Mucosa of gallbladder (tissue), 1 donor: ENCODE measurements at regions not wholly inside any gene's neighbourhood (a gene's known extent, or its start where the extent isn't known, plus 50 kb on each side); places are given as distances from the start of the nearest gene placed in this dataset.

Source experiments
- DNase-seq: peaks from one replicate; pipeline ENCODE4 v3.0.0-alpha.2; 2020; ENCODE audit warnings: low spot score
- donor health status: DM: no; HTN: no; CAD: no.

DNA sequence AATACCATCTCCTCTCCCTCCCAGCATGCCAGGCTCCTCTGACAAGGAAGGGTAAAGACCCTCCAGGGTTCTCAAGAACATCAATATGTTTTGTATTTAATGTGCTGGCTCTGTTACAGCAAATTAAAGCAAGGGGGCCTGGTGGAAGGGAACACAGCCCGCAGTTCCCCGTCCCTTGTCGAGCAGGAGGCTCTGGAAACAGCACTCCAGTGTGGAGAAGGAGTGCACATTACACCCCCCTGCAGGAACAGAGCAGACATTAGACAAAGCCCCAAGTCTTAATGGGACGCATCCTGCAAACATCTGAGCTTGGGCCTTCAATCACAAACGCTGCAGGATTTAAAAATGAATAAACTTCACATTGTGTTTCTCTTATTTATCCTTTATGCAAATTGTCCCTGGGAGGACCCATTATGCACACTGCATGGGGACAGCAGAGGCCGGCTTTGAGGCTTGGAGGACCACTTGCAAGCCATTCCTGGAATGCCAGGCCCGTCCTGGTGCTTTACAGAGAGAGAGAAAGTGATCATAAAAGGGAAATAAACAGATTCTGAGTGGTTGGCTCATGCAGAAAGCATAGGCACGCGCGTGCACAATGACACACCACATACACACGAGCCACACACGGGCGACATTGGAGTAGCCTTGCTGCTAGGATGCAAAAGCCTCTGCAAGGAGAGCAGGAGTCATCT lies 328.7 kb downstream of the SMAD2 start:
- no peak for DNase-seq

DNA sequence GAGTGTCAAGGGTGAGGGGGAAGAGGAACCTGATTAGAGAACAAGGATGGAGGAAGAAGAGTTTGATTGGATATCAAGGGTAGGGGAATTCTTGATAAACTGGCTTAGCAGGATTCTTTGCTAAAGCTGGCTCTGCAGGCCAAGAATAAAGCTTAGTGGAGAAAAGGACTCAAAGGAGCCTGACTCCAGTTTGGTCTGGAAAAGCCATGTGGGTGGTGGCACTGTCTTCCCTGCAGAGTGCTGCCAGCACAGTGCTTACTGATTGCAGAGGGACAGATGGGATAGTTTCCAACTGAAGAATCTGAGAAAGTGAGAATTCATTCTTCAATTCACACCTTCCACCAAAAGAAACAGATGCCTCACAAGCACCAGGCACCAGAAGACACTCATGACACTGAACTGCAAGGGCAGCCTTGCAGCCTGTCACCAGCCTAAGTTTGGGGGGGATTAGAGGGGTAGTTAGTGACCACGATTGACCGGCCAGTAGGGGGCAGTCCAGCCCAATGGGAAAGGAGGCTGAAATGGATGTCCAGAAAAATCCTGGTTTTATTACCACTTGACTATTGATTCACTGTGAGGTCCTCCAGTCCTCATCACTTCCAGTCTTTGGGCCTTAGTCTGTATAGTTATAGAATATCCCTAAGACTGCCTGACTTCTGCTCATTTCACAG lies 334.5 kb downstream of the SMAD2 start:
- no peak for DNase-seq

DNA sequence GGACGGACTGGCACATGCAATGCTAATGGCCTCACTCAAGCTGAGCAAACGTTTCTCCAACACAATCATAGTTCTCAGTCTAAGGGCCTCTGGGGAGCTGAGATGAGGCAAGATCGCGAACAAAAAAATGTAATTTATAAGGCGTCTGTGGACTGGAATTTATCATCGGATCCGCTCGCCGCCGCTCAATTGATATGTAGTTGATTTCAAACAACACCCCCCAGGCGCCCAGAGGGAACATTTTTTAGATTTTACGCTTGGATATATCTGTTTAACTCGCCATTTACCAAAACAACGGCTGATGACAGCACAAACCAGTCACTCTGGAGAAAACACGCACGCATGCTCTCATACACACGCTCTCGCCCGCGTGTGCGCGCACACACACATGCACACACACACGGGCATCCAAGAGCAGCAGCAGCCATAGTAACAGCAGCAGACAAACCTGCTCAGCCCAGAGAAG lies 335.8 kb downstream of the SMAD2 start:
- DNase-seq, result no peak

DNA sequence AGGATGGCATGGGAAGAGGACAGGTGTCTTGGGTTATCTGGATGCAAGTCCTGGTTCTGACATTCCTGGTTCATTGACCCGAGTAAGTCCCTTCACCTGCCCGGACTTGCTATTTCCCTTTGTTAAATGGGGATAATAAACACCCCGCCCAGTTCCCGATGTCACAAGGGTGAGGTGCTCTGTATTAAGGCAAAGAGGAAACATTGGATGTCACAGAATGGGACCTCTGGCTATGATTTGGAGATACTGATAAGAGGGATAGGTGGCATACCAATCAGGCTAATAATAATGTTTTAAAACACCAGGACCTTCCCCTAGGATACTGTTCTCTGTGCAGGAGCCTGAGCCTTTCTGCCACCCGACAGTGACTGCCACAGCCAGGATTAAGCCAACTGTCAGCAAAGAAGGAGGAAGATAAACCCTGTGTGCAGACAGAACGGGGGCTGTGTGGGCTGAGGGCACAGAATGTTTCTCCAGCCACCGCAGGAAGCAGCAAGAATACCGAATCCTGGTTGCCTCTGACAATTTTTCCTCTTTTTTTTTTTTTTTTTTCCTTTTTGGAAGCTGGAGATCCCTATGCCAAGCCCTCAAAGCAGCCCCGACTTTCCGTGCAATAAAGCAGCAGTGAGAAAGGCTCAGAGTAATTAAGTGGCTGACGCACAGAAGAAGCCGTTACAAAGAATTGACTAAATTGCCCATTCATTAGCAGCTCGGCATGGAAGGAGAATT lies 336.6 kb downstream of the SMAD2 start:
- DNase-seq, result no peak

DNA sequence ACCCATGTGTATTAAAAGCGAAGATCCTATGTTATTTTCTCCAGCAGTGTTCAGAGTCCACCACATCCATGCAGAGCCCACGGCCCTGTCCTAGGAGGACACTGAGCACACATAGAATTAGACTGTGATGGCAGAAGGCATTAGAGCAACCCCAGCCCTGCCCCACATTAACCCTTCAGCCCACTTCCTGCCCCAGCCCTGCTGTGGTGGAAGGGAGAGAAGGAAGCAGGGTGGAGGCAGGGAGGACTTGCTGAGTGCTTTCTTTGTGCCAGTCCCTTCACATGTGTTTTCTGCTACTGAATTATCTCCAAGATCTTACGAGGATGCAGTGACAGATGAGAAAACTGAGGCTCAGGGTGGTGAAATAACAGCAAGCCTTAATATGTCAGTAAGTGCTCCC lies 339.0 kb downstream of the SMAD2 start:
- no peak for DNase-seq

DNA sequence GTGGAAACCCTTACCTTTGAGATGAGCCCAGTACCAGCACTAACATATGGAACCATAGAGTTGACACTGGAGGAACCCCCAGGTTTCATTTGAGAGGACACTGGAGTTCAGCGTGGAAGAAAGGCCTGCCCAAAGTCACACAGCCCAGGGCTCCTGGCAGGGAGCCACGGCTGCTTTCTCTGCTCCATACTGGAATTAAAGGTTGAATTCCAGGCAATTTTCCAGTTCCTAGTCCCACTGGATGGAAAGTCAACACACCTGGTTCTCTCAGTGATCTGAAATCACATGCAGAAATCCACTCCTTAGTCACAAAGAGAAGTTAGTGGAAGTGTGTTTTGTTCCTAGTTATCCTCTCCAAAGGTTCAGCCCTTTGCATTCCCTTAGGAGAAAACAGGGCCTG lies 336.1 kb upstream of the SKOR2 start:
- DNase-seq, result no peak

DNA sequence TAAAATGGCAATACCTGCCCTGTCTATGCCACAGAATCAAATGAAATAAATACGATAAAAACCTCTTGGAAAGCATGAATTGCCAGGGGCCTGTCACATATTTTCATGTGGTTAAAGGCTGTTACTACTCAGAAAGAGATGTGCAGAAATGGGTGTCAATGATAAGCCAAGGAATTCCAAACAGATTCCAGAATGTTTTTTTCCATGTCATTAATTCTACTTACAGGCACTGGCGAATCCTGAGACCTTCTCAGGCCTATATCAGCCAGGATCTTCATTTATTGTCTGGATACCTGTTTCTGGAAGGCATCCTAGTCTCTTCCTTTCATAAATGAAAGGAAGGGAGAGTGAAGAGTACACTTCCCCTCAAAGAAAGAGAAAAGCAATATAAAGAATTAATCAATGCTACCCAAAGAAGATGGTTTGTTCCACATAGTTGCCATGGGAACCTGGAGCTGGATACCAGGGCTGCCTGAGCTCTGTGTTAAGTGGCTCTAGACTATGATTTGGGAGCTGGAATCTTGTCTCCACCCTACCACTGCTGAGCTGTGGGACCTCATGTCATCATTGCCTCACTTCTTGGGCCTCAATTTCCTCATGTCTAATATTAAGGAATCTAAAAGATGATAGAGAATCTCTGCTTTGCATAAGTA lies 335.1 kb upstream of the SKOR2 start:
- DNase-seq, result no peak

DNA sequence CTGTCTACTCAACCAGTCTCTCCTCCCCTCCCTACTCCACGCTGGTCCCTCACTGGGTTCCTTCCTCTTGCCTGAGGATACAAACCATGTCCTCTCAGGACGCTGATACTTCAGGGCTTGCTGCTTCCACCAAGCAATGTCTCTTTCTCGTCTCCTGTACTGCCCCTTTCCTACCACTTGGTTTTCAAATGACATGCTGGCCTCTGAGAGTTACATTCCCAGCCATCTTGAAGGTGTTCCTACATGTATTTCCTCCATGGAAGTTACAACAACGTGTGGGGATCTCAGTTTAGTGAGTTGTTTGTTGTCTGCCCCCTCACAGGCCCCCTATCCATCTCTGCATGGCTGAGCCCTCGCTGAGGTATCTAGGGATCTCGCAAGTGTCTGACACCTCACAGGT lies 334.5 kb upstream of the SKOR2 start:
- DNase-seq, result no peak

DNA sequence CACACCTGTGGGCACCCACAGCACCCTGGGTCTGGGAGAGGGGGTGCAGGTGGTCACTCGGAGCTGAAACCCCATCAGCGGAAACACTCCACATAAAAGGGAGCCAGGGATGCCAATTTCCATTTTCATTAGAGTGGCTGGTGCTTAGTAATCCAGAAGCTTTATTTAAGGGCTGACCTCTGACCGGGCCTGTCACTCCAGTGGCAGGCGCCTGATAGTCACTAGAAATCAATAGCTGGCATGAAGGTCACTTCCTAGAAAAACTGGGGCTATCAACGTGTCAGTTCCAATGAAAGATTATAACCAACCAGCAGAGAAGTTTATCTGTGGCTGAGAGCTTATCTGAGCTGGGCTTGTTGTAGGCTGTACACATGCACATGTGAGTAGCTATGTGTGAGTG lies 333.7 kb upstream of the SKOR2 start:
- DNase-seq, result peak; percentile 13

DNA sequence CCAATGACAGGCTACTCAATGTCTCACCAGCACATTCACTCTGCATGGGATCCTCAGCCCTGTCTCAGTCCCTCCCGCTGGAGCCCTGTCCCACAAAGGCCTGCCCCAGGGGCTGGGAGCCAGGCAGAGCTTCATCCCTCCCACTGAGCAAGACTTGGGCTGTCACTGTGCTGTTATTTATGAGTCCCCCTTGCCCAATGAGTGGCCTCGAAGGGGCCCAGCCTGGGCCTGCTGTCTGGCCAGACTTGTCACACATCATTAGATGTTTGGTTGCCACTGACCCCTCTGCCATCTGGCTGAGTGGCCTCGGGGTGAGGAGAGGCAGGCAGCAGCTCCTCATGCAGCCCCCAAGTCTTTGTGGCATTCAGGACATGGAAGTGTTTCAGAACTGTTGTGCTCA lies 330.6 kb upstream of the SKOR2 start:
- no peak for DNase-seq

DNA sequence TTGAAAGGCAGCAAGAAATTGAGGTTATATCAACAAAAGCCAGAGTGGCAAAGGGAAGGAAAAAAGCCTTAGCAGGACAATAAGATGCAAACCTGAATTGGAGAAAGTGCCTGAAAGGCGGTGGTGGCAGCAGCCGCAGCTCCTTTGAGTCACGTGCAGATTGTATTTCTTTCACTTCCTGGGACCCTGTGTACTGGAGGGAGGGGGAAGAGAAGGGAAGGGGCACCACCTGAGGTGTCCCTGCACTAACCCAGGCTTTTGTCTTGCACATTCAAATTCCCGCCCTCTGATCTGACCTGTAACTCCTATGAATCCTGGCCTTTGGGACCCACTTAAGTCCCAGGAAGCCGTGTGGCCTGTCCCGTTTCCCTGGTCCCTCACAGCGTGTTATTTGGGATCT lies 326.1 kb upstream of the SKOR2 start:
- DNase-seq, result no peak

DNA sequence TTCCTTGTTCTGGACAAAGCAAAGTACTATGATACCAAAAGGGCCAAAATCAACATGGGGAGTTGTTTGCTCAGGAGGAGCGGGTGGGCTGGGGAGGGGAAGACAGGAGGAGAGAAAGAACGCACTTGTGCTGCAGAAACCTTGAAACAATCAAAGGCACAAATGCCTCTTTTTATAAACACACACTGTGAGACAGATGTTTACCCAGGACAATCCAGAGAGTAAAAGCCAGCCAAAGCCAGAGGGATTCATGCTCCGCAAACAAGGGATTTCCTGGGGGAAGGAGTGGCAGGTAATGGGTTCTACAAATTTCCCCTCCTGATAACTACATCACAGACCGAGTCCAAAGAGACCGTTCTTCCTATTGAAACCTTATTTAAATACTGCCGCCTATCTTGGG lies 323.5 kb upstream of the SKOR2 start:
- no peak for DNase-seq

DNA sequence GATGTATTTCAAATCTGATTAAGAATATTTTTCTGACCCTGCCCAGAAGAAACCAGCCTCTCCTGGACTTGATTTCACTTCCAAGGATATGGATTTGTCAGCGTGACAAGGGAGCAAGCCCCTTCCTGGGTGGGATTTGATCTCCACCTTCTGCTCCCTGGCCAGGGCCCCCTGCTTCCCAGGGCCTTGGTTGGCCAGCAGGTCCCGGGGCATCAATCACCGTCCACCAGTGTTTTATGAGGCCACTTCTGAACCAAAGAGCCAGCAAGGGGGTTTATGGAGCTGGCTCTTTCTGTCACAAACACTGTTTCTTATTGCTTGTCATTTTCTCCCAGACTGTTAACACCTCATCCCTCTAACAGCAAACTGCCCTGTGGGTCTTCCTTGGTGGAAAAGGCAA lies 320.5 kb upstream of the SKOR2 start:
- no peak for DNase-seq

DNA sequence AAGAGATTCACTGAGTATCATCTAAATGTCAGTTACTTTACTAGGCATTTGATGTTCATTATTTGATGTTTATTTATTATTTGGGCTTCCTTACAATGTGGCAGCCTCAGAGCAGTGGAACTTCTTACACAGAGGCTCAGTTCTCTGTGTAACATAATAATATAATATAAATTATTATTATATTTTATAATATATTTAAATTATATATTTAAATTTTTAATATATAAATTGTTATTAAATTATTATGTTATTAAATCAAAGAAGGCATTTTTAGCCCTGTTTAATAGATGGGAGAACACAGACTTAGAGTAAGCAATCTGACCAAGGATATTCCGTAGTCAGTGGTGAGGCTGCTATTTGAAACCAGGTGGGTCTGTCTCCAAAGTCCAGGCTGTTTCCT lies 315.3 kb upstream of the SKOR2 start:
- DNase-seq, result no peak

DNA sequence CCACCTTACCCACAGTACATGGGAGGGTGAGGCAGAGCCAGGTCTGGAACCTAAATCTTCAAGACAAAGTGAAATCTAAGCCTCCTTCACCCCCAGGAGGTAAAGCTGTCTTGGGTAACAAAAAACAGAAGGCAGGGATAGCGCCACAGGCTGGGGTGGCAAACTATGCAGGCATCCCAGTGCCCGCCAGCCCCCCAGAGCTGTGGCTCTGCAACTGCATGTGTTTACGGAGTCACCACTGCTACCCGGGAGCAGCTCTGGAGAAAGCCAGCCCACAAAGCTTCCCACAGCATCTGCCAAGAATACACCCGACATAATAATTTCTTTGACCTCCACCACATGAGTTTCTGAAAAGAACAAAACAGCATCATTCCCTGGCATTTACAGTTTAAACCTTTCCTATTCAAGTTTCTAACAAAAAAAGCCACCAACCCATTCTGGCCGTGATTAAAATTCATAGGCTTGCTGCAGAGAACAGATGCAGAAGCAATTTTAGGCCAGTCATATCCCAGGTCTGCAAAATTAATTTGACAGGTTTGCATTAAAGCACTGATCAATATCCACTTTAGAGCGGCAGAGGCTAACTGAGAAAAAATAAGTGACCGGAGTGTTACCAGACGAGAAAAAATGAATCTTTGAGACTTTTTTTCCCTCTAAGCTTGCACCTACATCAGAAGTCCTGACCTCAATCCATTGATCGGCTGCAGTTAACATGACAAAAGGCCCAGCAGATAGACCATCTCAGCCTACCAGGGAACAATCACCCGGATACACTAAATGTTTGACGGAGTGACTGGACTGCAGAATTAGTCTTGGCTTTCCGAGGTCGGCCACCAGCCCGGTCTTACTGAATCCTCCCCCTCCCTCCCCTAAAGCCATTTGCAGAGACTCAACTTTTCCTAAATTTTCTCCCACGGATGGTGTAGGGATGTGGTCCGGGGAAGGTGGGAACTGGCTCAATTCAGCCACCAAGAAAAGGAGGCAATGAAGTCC lies 309.6 kb upstream of the SKOR2 start:
- no peak for DNase-seq

DNA sequence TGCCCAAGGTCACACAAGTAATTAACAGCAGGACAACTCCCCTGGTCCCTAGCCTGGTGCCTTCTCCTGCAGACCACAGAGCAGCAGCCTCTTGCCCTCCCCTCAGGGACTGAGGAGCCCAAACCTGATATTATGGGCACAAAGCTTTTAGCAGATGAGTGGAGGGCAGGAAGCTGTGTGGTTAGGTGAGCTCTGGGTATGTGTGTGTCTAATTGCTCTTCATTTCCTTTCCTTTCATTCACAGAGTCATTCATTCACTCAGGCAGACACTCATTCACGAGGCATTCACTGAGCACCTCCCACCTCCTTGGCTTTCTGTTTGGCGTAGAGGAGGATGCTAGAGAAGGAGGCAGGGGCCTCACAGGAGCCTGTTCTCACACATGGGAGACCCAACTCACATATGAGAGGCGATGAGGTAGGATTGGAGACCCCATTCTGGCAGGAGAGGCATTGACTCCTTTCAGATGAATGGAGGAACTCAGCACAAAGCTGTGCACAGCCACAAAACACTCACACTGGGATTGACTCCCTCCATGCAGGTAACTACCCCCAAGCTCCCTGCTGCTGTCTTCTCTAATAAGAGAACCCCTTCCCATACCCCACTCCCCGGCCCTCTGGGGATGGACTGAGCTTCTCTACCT lies 306.8 kb upstream of the SKOR2 start:
- no peak for DNase-seq

DNA sequence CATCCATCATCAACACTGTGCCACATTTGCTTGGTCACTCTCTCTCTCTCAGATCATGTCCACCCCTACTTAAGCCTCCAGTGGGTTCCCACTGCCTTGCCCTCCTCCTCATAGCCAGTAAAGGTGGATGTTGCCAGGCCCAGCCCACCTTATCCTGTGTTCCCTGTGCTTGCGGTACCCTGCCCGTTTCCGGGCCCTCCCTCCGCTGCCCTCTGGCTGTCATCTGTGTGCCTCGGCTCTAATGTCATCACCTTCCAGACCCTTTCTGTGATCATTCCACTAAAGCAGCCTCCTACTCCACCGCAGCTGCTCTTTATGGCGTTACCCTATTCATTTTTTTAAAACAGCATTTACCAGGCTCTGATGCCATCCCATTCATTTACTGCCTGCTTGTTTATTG lies 305.7 kb upstream of the SKOR2 start:
- DNase-seq, result no peak

DNA sequence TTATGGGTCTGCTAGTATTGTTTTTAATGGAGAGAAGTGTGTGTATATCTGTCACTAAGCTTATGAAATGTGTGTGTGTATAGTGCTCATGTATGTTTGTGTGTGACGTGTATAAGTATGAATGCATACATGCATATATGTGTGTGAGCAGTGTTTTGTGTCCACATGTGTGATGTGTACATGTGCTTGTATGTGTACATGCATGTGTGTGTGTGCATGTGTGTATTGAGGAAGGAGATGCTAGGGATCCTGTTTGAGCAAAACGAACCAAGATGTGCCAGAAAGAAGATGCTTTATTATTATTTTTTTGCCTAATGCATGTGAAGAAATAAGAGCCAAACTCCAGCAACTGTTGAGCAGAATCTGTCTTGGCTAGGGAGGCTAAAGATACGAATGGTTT lies 301.3 kb upstream of the SKOR2 start:
- DNase-seq, result no peak

DNA sequence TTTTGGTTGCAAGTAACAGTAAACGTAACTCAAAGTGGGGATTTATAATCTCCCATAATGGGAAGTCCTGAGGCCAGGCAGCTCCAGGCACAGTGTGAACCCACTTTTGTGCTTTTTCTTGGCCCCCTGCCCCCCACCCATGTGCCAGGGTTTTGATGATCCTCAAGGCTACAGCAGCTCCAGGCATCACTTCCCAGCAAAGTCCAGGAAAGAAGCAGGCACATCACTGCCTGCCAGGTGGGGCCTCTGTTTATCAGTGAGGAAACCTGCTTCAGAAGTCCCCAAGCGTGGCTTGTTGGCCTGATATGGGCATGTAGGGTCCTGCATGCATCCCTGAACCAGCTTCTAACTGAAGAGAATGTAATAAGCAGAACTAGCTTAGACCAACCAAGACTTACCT lies 299.2 kb upstream of the SKOR2 start:
- no peak for DNase-seq

DNA sequence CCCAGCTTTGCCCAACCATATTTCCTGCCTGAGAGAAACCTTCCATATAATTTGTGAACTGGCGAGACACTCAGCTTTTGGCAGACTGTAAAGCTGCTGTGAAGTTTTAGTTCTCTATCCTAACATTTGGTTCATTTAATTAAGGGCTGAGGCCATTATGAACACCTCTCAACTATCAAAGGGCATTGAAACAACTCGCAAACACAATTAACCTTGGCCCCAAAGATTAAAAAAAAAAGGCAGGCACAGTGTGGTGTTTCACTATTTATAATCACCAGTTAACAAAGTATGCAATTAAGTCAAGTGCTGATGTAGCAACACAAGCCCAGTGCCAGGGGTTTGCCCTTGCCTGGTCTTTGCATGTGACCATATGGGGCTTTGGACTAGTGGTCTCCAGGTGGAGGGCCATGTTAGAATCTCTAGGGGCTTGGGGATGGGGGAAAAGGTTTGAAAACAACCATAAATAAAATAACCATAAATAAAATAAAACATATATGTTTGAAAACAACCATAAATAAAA lies 297.6 kb upstream of the SKOR2 start:
- no peak for DNase-seq
